OCI-LY1 (cell line): ENCODE measurements at regions not wholly inside any gene's neighbourhood (a gene's known extent, or its start where the extent isn't known, plus 50 kb on each side); places are given as distances from the start of the nearest gene placed in this dataset.

Experiments
- CTCF ChIP-seq: fragments of 200-600 bp; sonication (generic), shearing (Covaris generic); IDR thresholded peaks from 2 replicates; pipeline ENCODE4 v1.5.1; 2017; ENCODE audit warnings: mild to moderate bottlenecking, antibody characterized with exemption, low read length, moderate library complexity, mixed read lengths
- EZH2 ChIP-seq: fragments of 200-600 bp; sonication (generic), shearing (Covaris generic); IDR thresholded peaks from 2 replicates; pipeline ENCODE4 v1.8.0; 2017; ENCODE audit warnings: borderline replicate concordance, mixed run types, mild to moderate bottlenecking, antibody characterized with exemption, low read length, moderate library complexity, mixed read lengths

GRCh38 chr14:42569227-42569626 lies 962.6 kb downstream of the LRFN5 start:
- no peak for TF ChIP-seq CTCF
- TF ChIP-seq EZH2 = no peak
